HepG2 (cell line): ENCODE measurements at regions not wholly inside any gene's neighbourhood (a gene's known extent, or its start where the extent isn't known, plus 50 kb on each side); places are given as distances from the start of the nearest gene placed in this dataset.

Experiments
- ATAC-seq: fragments of 200-7000 bp; cut with Tn5 transposase; 3 replicates; pipeline ENCODE4 v1.9.1; 2020; ENCODE audit warnings: mild to moderate bottlenecking, moderate library complexity
- BruUV-seq: library from RNA; stranded (reverse); fragments of 400-500 nt; replicated peaks from 2 replicates; lab custom pipeline; 2021; lab: Mats Ljungman, UMichigan
- CTCF ChIA-PET: fragments of 300-600 bp; formaldehyde crosslinking; extraction: SDS; loops from one replicate; lab custom pipeline; 2021; ENCODE audit warnings: low total read pairs, inconsistent platforms, low intra/inter-chr PET ratio; lab: Yijun Ruan, JAX
- POLR2A ChIA-PET: fragments of 350-600 bp; sonication (Branson Sonifier 250); formaldehyde crosslinking; loops from one replicate; lab custom pipeline; 2020; ENCODE audit warnings: antibody characterized with exemption, inconsistent platforms; lab: Yijun Ruan, JAX
- DNase-seq: peaks from one replicate; pipeline ENCODE4 v3.0.0-alpha.2; 2015; ENCODE audit warnings: low spot score
- FAIRE-seq: peaks from 3 replicates; lab custom pipeline; 2011; peaks lifted over from hg19 to GRCh38; lab: Jason Lieb, UNC
- H2AFZ ChIP-seq: one replicate; pipeline ENCODE4 v1.6.1; 2011; ENCODE audit warnings: low read length, inconsistent platforms
- H3K27ac ChIP-seq: fragments of 300-600 bp; 3 replicates; pipeline ENCODE4 v1.8.0; 2011; ENCODE audit warnings: mixed run types, mild to moderate bottlenecking, mixed read lengths, low read length, inconsistent platforms; ENCODE audit not compliant: insufficient read depth; ENCODE audit errors: extremely low read length
- H3K27me3 ChIP-seq, 2 experiments: fragments of 200-600 bp in 1 of 2; 2 replicates in 1 of 2; 3 replicates in 1 of 2; pipeline versions ENCODE4 v1.6.0 to v1.8.0; 2011; ENCODE audit warnings: low read length in 2 of 2, mild to moderate bottlenecking in 2 of 2, moderate library complexity in 2 of 2, inconsistent platforms in 1 of 2; ENCODE audit not compliant: insufficient read depth in 2 of 2, control insufficient read depth in 1 of 2
- H3K36me3 ChIP-seq, 2 experiments: fragments of 200-600 bp in 1 of 2; replicated peaks in 1 of 2; 2 replicates in 1 of 2; 3 replicates in 1 of 2; pipeline versions ENCODE4 v1.5.1 to v1.8.0; 2011; ENCODE audit warnings: low read length in 2 of 2, inconsistent platforms in 1 of 2; ENCODE audit not compliant: insufficient read depth in 2 of 2, control insufficient read depth in 1 of 2
- H3K4me1 ChIP-seq: 2 replicates; pipeline ENCODE4 v1.5.1; 2012; ENCODE audit warnings: low read length, inconsistent platforms; ENCODE audit not compliant: insufficient read depth
- H3K4me2 ChIP-seq: 2 replicates; pipeline ENCODE4 v1.6.0; 2011; ENCODE audit warnings: low read depth, low read length, inconsistent platforms
- H3K4me3 ChIP-seq, 3 experiments: fragments of 200-600 bp in 1 of 3; sonication (generic), shearing (Covaris generic) in 1 of 3; replicated peaks in 1 of 3; 2 replicates each; pipeline ENCODE4 v1.5.1; 2011 to 2016; ENCODE audit warnings: low read length in 3 of 3, inconsistent platforms in 2 of 3, low read depth in 2 of 3, mild to moderate bottlenecking in 2 of 3, control low read depth in 1 of 3, mixed read lengths in 1 of 3; ENCODE audit not compliant: insufficient read depth in 1 of 3
- H3K79me2 ChIP-seq: one replicate; pipeline ENCODE4 v1.6.1; 2011; ENCODE audit warnings: low read length, inconsistent platforms; ENCODE audit not compliant: insufficient read depth
- H3K9ac ChIP-seq: 2 replicates; pipeline ENCODE4 v1.6.0; 2011; ENCODE audit warnings: mild to moderate bottlenecking, low read depth, low read length, inconsistent platforms; ENCODE audit not compliant: insufficient read depth
- H3K9me3 ChIP-seq: 2 replicates; pipeline ENCODE4 v1.5.1; 2012; ENCODE audit warnings: mild to moderate bottlenecking, low read length
- H4K20me1 ChIP-seq: 2 replicates; pipeline ENCODE4 v1.6.0; 2011; ENCODE audit warnings: inconsistent platforms, mild to moderate bottlenecking, low read length, moderate library complexity; ENCODE audit not compliant: insufficient read depth
- ATF1 ChIP-seq: IDR thresholded peaks from 2 replicates; pipeline ENCODE4 v1.6.1; 2016; ENCODE audit warnings: mild to moderate bottlenecking, control low read depth
- CCDC6 ChIP-seq: sonication (generic); formaldehyde crosslinking; IDR thresholded peaks from 2 replicates; pipeline ENCODE4 v1.8.1; 2022; ENCODE audit warnings: mild to moderate bottlenecking, missing genetic modification reagents, moderate library complexity
- ELF3 ChIP-seq: IDR thresholded peaks from 2 replicates; pipeline ENCODE4 v1.6.1; 2016; ENCODE audit warnings: missing genetic modification reagents, missing compliant biosample characterization
- FIP1L1 ChIP-seq: fragments of 200-400 bp; formaldehyde crosslinking; IDR thresholded peaks from 2 replicates; pipeline ENCODE4 v1.6.1; 2018; ENCODE audit warnings: low read depth, mild to moderate bottlenecking, low read length, moderate library complexity, borderline replicate concordance; ENCODE audit not compliant: insufficient read depth
- HIVEP1 ChIP-seq: sonication (generic); formaldehyde crosslinking; IDR thresholded peaks from 2 replicates; pipeline ENCODE4 v1.4.0; 2020; ENCODE audit warnings: mild to moderate bottlenecking, missing genetic modification reagents
- MBD4 ChIP-seq: IDR thresholded peaks from 2 replicates; pipeline ENCODE4 v1.6.1; 2012; ENCODE audit warnings: low read length, inconsistent platforms, borderline replicate concordance
- MXD4 ChIP-seq: IDR thresholded peaks from 2 replicates; pipeline ENCODE4 v1.6.1; 2016; ENCODE audit warnings: mild to moderate bottlenecking, missing biosample characterization, missing genetic modification reagents
- NFATC3 ChIP-seq: sonication (generic); formaldehyde crosslinking; IDR thresholded peaks from 2 replicates; pipeline ENCODE4 v1.5.1; 2020; ENCODE audit warnings: mild to moderate bottlenecking, missing genetic modification reagents
- SMAD9 ChIP-seq: sonication (generic); formaldehyde crosslinking; IDR thresholded peaks from 2 replicates; pipeline ENCODE4 v1.5.1; 2020; ENCODE audit warnings: mild to moderate bottlenecking, missing genetic modification reagents
- SMYD3 ChIP-seq: sonication (generic); formaldehyde crosslinking; IDR thresholded peaks from 2 replicates; pipeline ENCODE4 v1.8.1; 2023; ENCODE audit warnings: mild to moderate bottlenecking, missing genetic modification reagents
- XBP1 ChIP-seq: sonication (generic); formaldehyde crosslinking; IDR thresholded peaks from 2 replicates; pipeline ENCODE4 v1.5.0; 2020; ENCODE audit warnings: missing genetic modification reagents
- ZBTB1 ChIP-seq: sonication (generic); formaldehyde crosslinking; IDR thresholded peaks from 2 replicates; pipeline ENCODE4 v1.4.0; 2020; ENCODE audit warnings: missing genetic modification reagents, borderline replicate concordance
- ZNF329 ChIP-seq: sonication (generic); formaldehyde crosslinking; IDR thresholded peaks from 2 replicates; pipeline ENCODE4 v1.9.0; 2021; ENCODE audit warnings: low read depth, mild to moderate bottlenecking, missing genetic modification reagents
- ZNF350 ChIP-seq: sonication (generic); formaldehyde crosslinking; IDR thresholded peaks from 2 replicates; pipeline ENCODE4 v1.4.0; 2020; ENCODE audit warnings: mild to moderate bottlenecking, low read depth, missing genetic modification reagents, borderline replicate concordance
- ZNF616 ChIP-seq: sonication (generic); formaldehyde crosslinking; IDR thresholded peaks from 2 replicates; pipeline ENCODE4 v1.5.0; 2020; ENCODE audit warnings: low read depth, mild to moderate bottlenecking, missing genetic modification reagents
- ZNF724P ChIP-seq: sonication (generic); formaldehyde crosslinking; IDR thresholded peaks from 2 replicates; pipeline ENCODE4 v1.8.0; 2022; ENCODE audit warnings: missing genetic modification reagents, borderline replicate concordance
- ZNF773 ChIP-seq: sonication (generic); formaldehyde crosslinking; IDR thresholded peaks from 2 replicates; pipeline ENCODE4 v1.4.0; 2020; ENCODE audit warnings: missing genetic modification reagents, borderline replicate concordance
- WGBS: methylation state at CpG from one replicate; pipeline ENCODE4 v1.1.6; 2017; ENCODE audit warnings: low lambda C conversion rate; 5-methylcytosine and 5-hydroxymethylcytosine counted together
- in situ Hi-C: cut with HindIII; loops from 2 replicates; pipeline ENCODE4 v1.10.0; 2017; ENCODE audit warnings: low pct_unique_long_range_greater_than_20kb; ENCODE audit not compliant: extremely low pct_ligation_motif_present
- intact Hi-C: fragments of 100-400 bp; cut with micrococcal nuclease; formaldehyde crosslinking; loops from one replicate; pipeline ENCODE4 v1.10.0; 2022; ENCODE audit not compliant: unreplicated experiment
- TF ChIP-seq, protein P1 (sequence below): sonication (generic); formaldehyde crosslinking; IDR thresholded peaks from 2 replicates; pipeline ENCODE4 v1.4.0; 2020; ENCODE audit warnings: missing genetic modification reagents, low read depth, mild to moderate bottlenecking, borderline replicate concordance

DNA sequence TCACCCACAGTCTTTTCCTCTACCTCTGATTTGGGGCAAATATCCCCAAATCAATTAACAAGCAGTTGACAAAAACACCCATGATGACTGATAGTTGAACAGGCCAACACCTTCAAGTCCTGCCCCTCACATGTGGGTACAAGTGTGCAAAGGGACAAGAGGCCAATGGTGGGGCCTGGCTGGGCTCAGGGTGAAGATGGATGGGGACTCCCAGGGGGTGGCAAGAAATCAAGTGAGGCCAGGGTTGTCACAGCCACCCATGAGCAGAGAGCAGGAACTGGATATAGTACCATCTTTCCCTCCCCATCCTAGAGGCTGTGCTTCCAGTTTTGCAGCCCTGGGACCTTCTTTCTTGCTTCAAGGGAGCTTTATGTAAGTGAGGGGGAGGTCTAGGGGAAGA, 270.2 kb upstream of the TOPAZ1 start:
- H3K4me2 ChIP-seq, result no peak overlapping the region
- BruUV-seq, result no TSS peak
- ATAC-seq (no peak), DNase-seq (no peak), FAIRE-seq (no peak)
- H3K27ac ChIP-seq, result no peak overlapping the region
- no peaks in the 10 kb centered on the region for H3K79me2 ChIP-seq
- H3K9ac ChIP-seq, result no peak overlapping the region
- ChIA-PET POLR2A (no interaction called here), CTCF (no interaction called here)
- no peaks in the 10 kb centered on the region for H3K4me1 ChIP-seq
- intact Hi-C loops (no loop called here), in situ Hi-C loops (no loop called here)
- H3K4me3 ChIP-seq, result no peak overlapping the region
- no peaks in the 10 kb centered on the region for H4K20me1 ChIP-seq
- no peaks in the 10 kb centered on the region; a peak in 3 of 5 replicates for H3K27me3 ChIP-seq
- no peaks in the 10 kb centered on the region for H3K36me3 ChIP-seq
- no peaks in the 10 kb centered on the region for H3K9me3 ChIP-seq
- TF ChIP-seq ZNF773 (CRISPR knock-in tag) (no peak), ATF1 (CRISPR knock-in tag) (no peak), MBD4 (no peak), FIP1L1 (no peak), SMAD9 (CRISPR knock-in tag) (no peak), MXD4 (no peak), ZBTB1 (CRISPR knock-in tag) (no peak), ZNF724P (CRISPR knock-in tag) (no peak)
- no peak overlapping the region for H2AFZ ChIP-seq

DNA sequence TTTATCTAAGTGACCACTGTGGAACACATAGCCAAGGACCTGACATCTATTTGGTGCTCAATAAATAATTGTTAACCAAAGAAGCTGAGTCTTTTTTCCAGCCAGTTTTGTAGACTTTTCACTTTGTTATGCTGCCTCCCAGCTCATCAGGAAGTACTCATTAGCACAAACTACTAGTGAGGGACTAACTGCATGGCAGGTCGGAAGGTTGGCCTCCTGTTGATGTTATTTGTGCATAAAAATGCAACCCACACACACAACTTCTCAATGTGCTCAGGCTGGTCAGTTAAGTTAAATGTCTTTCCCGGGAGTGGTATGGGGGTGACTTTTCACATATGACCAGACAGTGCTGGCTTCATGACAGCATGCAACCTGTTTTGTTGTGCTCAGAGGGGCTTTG, 263.0 kb upstream of the TOPAZ1 start:
- H3K9ac ChIP-seq, result no peak overlapping the region
- ATAC-seq (no peak), DNase-seq (no peak)

More for the DNA sequence above, 263.0 kb upstream of the TOPAZ1 start:
- ChIA-PET POLR2A (no interaction called here), CTCF (no interaction called here)
- H3K4me2 ChIP-seq, result no peak overlapping the region
- WGBS, result 0% methylated on average over 2 of the region's 2 CpGs
- no peaks in the 10 kb centered on the region for H3K9me3 ChIP-seq
- no peaks in the 10 kb centered on the region for H3K36me3 ChIP-seq
- H4K20me1 ChIP-seq, result no peaks in the 10 kb centered on the region
- H3K4me3 ChIP-seq, result no peak overlapping the region
- H3K4me1 ChIP-seq, result no peaks in the 10 kb centered on the region
- H2AFZ ChIP-seq, result no peak overlapping the region
- peaks cover 0 to 3% of the 10 kb centered on the region in 2 experiments; a peak in 1 of 5 replicates for H3K27me3 ChIP-seq
- in situ Hi-C loops (no loop called here), intact Hi-C loops (no loop called here)
- no peak for FAIRE-seq
- H3K79me2 ChIP-seq, result no peaks in the 10 kb centered on the region
- no peak overlapping the region for H3K27ac ChIP-seq
- TF ChIP-seq ZNF616 (CRISPR knock-in tag) (no peak), CCDC6 (CRISPR knock-in tag) (no peak), NFATC3 (CRISPR knock-in tag) (no peak), HIVEP1 (CRISPR knock-in tag) (no peak), ZNF329 (no peak), ZNF350 (CRISPR knock-in tag) (no peak), XBP1 (CRISPR knock-in tag) (no peak), ELF3 (CRISPR knock-in tag) (no peak), SMYD3 (no peak)
- TF ChIP-seq, protein P1, sequence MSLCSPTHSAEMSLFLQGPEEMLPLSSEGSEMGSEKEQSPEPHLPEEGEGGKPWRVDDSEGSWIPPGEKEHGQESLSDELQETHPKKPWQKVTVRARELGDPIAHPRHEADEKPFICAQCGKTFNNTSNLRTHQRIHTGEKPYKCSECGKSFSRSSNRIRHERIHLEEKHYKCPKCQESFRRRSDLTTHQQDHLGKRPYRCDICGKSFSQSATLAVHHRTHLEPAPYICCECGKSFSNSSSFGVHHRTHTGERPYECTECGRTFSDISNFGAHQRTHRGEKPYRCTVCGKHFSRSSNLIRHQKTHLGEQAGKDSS, result no peak
- no TSS peak for BruUV-seq
